ENCODE measurements at regions not wholly inside any gene's neighbourhood (a gene's known extent, or its start where the extent isn't known, plus 50 kb on each side); places are given as distances from the start of the nearest gene placed in this dataset.

DNA sequence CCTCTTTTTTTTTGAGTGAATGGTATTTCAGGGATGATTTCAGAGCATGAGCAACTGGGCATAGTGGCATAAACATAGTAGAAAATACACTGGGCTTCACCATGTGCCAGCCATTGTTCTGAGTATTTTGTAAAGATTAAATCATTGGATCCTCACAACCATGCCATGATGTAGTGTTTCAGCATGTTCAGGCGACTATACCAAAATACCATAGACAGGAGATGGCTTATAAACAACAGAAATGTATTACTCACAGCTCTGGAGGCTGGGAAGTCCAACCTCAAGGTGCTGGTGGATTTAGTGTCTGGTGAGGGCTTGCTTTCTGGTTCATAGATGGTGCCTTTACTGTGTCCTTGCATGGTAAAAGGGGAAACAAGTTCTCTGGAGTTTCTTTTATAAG, 101.5 kb upstream of the KL start:
- no peak for DNase-seq

DNA sequence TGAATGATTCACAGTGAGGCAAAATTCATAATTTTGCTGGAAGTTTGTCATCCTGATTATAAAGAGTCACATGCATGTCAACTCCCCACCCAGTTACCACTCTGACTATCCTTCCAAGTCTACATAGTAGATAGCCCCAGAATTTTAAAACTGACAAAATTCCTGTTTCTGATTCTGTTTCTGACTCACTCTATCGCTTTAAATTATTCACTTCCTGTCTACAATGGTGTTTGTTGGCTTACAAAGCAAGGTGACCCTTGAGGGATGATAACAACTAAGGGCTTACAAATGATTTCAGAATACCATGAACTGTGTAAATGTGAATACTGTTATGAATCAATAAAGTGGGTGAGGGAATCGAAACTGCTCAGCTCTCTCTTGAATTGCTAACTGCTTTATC, 98.7 kb upstream of the KL start:
- DNase-seq = no peak

DNA sequence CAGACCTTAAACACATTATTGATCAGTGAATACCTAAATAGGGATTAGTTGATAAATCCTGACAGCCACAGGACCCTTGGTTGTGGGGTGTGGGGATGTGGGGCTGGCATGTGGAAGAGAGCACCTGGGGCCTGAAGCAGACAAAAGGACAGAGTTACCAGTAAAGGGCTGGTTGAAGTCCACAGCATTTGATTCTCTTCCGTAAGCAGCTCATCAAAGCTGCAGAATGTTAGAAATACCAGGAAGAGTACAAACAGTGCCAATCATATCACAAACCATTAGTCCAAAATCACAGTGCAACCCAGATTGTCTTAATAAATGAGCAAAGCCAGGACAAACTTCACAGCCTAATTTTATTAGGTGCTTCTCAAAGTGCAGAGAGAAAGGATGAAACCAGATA, 92.5 kb upstream of the KL start:
- DNase-seq = no peak

DNA sequence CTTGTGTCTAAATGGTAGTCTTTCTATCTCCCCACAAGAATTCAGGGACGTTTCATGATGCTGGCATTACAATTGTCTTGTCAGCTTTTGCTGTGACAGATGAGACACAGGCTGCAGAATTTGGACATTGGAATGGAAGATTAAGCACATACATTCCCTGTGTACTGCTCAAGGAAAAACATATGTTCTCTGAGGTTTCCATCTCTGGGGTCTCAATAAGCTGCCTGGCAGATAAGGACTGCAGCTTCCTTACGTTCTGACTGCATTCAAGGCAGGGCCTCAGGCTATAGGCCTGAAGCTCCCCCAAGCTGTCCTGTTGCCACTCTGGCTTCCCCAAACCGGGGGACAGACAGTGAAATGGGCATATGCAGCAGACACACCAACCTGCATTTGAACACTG, 91.3 kb upstream of the KL start:
- DNase-seq = no peak

DNA sequence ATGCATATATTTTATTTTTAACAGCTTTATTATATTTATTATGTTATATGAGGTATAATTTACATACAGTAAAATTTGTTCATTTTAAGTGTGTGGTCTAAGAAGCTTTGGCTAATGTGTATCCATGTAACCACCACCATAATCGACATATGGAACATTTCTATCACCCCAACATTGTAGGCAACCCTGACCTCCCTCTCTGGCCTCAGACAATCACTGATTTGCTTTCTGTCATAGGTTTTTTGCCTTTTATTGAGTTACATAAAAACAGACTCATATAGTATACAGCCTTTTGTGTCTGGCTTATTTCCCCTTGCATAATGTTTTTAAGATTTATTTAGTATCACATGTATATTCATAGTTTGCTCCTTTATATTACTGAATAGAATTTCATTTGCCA, 90.7 kb upstream of the KL start:
- no peak for DNase-seq

DNA sequence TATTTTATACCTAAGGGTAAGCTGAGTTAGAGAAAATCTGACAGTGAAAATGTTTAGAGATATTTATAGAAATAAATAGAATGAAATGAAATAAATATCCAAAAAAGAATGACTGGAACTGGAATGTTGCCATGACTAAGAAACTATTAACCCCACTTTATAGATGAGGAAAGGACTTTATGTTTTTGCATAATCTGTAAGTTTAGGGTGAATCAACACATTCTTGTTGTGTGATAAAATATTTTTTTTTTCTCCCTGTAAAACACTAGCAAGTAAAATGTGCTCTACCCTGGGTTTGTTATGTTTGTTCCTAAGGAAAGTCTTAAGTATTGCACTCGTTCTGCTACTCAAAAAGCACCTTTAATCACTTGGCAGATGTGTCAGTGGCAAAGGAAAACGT, 83.8 kb upstream of the KL start:
- DNase-seq = no peak

DNA sequence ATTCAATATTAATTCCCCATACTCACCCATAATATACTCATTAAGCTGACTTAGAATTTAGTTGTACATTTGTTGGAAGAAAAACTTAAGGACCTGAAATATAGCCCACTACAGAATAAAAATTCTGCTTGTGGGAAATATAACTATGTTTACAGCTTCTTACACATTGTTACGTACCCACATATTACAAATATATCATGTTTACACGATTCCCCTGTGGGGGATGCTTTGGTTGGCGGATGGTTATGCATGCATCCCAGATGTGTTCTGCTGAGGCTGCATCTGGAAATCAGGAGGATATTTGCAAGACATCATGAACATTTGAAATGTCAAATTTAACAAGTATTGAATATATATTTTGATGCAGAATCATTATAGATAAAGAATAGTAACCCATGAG, 79.5 kb upstream of the KL start:
- no peak for DNase-seq

DNA sequence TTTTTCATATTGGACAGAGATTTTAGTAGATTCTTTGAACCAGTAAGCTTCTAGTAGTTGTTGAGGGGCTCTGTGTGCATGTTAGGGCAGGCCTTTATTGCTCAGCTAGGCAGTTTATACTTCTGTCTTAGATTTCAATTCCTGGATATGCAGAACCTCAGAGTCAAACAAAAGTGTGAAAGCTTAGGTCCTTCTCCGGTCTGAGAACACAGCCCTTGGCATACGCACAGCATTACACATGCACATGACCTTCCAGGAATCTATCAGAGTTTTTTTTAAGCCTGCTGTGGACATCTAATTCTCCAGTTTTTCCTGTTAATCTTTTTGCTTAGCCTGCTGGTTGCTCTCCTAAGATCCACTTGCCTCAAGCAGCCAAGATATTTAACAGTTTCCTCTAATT, 77.9 kb upstream of the KL start:
- no peak for DNase-seq

DNA sequence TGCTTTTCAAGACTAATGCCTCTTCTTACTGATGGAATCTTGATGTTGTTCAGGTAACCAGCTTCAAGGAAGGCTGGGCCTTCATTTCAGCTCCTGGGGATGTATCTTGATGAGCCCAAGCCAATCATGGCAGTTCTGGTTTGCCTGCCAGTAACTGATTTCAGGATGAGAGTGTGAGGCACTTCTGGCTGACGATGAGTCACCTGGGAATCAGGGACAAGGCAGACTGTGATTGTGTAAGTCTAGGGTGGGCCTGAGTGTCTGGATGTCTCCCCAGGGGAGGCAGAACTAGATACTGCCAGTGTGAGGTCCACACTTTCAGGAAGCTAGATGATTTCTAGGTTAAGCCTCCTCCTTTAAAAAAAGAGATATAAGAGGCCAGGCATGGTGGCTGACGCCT, 77.3 kb upstream of the KL start:
- no peak for DNase-seq

DNA sequence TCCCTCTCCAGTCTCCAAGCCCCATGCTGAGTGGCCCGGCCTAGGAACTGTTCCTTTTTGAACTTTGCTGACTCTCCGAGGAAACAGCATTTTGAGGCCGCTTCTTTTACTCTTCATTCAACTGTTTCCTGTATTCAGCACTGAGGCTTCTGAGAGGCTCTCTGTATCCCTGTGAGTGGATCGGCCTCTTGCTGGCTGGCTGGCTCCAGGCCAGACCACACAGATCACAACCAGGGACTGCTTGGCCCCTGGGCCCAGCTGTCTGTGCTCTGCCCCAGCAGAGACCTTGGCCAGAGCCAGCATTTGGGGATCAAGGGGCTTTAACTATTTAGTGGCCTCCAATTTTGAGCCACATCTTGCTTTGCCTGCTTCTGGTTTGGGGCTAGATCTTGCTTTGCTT, 75.6 kb upstream of the KL start:
- DNase-seq = no peak

DNA sequence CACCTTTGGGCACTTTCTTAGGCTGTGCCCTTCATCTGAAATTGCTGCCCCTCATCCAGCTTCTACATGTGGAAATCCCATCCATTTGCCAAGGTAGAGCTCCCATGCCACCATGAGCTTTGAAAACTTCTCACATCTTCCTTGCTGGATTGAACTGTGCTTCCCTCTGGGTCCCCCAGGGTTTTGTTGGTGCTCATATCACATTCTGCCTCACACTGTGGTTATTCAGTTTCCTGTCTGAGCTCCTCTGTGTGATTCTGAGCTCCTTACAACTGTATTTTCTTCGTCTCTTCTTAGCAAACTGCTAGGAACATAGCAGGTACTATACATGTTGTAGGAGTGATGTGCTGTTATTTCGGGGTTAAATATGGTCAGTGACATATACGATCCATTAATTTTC, 74.9 kb upstream of the KL start:
- no peak for DNase-seq

DNA sequence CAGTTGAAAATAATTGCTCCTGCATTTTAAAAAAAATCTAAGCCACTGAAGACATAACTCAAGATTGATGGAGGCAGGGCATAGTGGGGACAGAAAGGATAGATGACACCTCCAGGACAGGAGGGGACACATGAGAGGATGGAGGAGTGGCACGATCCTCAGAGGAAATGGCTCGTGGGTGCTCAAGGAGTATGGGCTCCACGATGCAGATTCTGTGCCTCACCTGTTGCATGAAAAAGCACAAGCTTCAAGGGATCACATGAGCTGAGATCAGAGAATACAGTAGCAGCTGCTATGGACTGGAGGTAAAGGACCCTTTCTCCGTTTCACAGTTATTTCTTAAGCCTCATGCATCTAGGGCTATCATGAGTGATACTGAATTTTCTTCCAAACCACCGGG, 69.7 kb upstream of the KL start:
- DNase-seq = no peak

DNA sequence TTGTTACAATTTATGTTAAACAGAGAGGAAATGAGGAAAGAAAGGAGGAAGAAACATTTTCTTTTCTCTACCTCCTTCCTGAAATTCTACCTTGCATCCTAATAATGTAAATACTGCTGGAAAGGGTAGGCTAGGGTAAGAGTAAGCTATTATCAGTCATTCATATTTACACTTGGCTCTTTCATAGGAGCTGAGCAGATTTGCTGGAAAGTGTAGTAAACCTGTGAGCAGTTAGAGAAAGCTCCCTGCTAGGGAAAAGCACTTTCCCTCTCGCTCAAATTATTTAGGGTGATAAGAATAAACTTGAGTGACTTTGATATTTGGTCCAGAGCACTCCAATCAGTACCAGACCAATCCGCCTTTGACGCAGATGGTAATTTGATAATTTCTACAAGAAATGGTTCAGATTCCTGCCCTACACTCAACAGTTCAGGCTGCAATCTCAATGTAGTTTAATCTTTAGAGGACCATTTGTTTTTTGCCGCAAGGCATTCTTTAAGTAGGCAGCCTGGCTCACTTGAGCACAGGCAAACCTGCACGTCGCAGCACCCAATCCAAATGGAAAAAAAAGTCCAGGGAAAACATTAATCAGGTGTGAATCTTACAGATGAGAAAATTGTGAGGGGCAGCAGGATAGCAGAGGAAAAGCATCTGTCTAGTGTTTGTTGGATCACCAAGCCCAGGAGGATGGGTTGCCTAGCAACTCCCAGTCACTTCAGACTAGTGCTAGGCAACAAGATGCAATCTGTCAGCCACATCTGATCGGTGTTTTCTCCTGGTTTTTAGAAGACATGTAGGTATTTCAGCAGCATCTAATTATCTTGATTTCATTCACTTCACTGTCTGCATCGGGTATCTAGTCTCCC, 68.6 kb upstream of the KL start:
- no peak for DNase-seq

DNA sequence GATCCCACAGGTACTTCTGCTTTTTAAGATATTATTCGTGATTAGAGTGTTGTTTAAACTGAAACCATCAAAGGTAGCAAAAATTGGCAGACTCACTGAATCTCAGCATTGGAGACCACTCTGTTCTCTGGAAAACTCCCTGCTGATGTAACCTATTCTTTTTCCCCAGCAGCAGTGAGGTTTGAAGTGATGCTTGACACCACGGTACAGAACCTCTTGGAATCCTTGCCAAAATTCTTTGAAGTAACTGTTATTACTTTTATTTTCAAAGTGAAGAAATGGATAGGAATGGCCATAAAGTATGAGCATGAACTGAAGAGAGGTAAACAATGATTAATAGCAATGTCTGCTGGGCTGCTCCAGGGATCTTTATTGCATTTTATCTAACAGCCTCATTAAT, 66.4 kb upstream of the KL start:
- DNase-seq = no peak

DNA sequence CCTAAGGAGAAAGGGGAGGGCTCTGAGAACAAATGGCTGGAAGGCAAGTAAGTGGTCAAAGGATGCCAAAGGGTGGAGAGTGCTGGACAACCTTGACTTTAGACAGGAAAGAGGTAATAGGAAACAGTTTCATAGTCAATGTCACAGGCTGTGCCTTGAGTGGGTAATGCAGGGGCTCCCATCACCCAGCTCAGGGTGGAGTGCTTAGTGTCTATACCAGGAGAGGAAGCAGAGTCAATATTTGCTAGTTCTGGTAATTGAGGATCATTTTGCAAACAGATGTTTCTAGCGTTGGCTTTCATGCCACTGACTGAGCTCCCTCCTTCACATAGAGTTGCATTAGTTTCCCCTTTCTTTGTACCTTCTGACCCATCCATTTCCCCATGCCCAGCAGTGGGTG, 64.6 kb upstream of the KL start:
- DNase-seq = no peak

DNA sequence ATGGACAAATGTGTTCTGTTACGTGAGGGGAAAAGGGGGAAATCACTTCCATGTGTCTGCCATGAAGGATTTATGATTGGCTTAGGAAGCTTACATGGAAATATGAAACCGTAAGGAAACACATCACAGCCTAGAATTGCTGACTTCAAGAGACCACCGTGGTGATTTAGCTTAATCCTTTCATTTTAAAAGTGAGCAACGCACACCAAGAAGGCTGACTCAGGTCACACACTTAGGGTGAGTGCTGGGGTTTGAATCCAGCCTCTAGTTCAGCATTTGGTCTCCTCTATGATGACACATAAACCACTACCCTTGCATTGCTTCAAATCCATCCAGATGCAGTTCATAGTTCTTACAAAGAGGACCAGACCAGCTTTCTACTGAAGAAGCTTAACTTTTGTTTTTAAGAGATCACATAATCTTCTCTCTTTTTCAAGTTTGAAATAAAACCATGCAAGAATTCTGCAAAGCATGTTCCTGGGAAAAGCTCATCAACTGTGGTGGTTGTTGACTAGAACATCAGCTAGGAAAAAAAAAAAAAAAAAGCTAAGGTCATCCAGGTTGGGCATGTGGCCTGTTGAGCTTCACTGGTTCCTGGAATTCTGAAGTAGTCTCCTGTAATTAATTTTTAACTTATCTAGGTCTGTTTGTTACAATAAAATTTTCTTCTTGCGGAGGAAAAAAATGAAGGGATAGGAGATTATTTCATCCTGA, 60.2 kb upstream of the KL start:
- no peak for DNase-seq

DNA sequence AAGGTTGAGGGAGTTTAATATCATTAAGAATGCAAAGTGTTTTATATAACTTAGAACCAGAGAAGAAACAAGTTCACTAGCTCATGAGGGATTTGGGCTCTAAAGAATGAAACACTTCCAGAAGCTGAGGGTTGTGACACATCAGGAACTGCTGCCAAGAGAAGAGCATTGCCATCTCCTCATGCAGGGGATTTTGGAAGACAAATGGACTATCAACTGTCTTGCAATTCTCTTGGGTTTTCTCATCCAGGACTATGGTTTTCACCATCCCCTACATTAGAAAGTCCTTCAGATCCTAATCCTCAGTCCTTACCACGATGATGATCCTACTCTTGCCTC, 59.7 kb upstream of the KL start:
- DNase-seq = no peak

DNA sequence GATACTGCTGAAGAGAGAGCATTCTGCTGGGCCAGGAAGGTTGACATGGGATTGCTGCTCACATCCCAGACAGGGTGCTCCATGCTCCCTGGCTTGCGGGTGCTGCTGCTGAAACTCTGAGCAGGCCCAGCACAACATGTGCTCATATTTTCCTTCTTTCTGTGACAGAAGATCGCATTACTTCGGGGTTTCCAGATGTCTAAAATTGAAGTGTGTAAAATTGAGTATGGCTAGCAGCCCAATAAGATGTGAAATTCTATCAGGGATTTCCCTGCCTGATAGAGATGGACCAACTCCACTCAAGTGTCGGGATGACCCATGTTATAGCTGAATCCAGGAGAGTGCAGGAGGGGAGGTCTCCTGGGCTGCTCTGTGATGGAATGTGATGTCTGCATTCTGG, 55.6 kb upstream of the KL start:
- no peak for DNase-seq

DNA sequence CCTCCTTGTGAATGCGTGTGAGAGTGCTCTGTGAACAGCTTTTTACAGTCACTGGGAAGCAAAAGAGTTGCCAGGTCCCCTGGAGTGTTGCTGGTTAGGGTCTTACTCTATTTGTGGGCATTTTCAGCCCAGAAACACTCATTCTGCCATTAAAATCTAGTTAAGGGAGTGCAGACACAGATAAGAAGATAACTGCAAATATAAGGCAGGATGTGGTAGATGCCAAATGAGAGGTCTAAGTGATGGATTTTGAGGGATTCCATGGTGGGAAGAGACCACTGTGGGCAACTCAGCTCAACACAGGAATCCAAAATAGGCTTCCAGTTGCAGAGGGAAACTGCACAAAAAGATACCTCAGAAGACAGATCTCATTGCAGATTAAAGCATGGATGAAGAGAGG, 54.5 kb upstream of the KL start:
- no peak for DNase-seq

DNA sequence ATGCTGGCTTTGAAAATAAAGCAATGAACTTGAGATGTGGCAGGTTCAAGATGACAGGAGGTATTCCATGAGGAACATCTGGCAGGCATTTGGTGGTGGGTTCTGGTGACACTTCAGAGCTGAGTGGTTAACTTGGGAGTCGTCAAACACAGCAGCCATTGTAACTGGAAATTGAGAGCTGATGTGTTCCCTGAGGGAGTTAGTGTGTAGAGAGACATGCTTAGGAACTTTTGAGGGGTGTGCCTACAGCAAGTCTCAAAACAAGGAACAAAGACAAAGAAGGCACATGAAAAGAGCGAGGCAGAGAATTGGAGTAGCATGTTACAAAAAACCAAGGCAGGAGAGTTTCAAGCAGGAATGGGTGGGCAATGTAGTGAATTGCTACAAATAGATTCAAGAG, 53.9 kb upstream of the KL start:
- no peak for DNase-seq

DNA sequence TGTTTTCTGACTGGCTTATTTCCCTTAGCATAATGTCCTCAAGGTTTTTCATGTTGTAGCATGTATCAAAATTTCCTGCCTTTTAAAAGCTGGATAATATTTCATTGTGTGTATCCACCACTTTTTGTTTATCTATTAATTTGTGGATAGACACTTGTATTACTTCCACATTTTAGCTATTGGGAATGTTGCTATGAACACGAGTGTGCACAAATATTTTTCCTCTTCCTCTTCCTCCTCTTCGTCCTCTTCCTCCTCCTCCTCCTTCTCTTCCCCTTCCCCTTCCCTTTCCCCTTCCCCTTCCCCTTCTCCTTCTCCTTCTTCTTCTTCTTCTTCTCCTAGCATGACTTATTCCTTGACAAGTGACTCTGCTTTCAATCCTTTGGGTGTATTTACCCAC, 51.2 kb upstream of the KL start:
- no peak for DNase-seq
